ENCODE measurements at regions not wholly inside any gene's neighbourhood (a gene's known extent, or its start where the extent isn't known, plus 50 kb on each side); places are given as distances from the start of the nearest gene placed in this dataset.
"Not testable (repeated sequence)": the region's sequence is repeated elsewhere in the genome, so short reads cannot be mapped to it uniquely, and the experiment has no call there.

- DNase-seq (ENCODE audit: low read depth, low spot score): not testable (repeated sequence)
Measured at GRCh38 chr4:154907345-154908045, 126.4 kb downstream of the RBM46 start.

- DNase-seq (ENCODE audit: low read depth, low spot score): no peak
Measured at GRCh38 chr4:154908168-154908567, 127.1 kb downstream of the RBM46 start.

DNA sequence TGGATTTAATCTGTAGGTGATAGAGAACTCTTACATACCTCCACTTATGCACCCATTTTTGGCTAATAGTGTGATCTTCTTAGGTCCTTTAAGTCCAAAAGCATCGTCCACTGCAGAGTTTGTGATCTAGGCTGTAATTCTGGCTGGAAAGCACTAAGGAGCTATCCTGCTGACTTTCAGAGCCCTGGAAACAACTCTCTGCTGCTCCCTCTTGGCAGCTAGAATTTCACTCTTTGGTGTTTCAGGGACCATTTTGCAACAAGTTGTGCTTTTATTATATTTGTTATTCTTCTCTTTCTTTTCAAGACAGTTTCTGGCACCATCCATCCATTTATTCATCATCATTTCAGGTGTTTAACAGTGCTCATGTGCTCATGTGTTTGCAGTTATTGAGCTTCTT lies 130.0 kb downstream of the RBM46 start:
- no peak for DNase-seq (ENCODE audit: low read depth, low spot score)

- DNase-seq (ENCODE audit: low read depth, low spot score): no peak
Measured at GRCh38 chr4:154911608-154912098, 130.6 kb downstream of the RBM46 start.

DNA sequence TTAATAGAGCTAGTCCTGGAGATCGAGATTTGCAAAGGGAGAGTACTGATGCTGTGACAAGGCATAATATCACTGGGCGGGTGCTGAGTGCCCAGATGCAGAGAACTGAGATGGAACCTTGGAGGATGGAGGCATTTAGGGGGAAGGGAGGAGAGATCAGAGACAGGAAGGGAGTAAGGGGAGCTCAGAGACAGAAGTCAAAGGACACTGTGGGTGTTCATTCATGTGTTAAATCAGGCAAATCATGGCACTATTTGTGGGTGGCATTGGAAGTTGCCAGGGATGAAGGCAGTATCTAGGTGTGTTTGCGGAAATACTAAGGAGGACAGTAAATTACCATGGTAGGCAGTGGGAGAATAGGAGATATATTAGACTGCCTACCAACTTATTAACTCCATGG lies 135.0 kb downstream of the RBM46 start:
- DNase-seq (ENCODE audit: low read depth, low spot score): peak; percentile 61

- no peak for DNase-seq (ENCODE audit: low read depth, low spot score)
Measured at GRCh38 chr4:154927126-154927680, 146.1 kb downstream of the RBM46 start.

- DNase-seq (ENCODE audit: low read depth, low spot score): no peak
Measured at GRCh38 chr4:154928640-154929257, 147.7 kb downstream of the RBM46 start.

DNA sequence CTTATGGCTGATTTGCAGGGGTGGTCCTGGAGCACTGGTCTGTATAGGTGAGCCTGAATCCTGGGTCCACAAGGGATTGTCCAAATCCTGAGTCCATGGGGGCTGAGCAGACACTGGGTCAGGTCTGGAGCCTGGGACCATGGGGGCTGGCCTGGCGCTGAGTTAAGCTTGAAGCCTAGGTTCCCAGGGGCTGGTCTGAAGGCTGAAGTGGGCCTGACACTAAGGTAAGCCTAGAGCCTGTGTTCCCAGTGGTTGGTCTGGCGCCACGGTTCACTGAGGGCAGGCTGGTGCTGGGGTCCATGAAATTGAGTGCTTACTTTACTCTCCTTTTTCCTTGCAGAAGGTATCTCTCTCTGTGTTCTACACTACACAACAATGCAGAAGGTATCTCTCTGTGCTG lies 155.8 kb downstream of the RBM46 start:
- no peak for DNase-seq (ENCODE audit: low read depth, low spot score)

- DNase-seq (ENCODE audit: low read depth, low spot score): no peak
Measured at GRCh38 chr4:154939851-154940250, 158.8 kb downstream of the RBM46 start.

- no peak for DNase-seq (ENCODE audit: low read depth, low spot score)
Measured at GRCh38 chr4:154942176-154942575, 161.1 kb downstream of the RBM46 start.

DNA sequence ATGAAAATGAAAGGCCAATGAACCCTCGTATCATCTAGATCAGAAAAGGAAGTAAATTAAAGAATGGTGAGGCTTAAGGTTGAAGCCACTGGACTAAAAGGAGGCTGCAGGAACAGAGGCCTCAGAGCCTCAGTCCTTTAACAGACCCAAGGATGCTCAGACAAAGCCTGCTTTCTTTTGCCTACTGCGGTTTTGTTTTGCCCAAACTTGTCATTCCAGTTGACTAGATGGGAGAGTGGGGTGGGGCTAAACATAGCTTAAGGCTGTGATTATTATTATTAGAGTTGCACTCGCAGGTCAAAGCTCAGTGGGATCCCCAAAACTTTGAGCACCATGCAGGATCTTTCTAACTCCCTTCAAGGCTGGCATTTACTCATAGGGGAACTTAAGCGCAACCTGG lies 163.9 kb downstream of the RBM46 start:
- DNase-seq (ENCODE audit: low read depth, low spot score): no peak

GRCh38 chr4:154946113-154946512 lies 165.0 kb downstream of the RBM46 start:
- no peak for DNase-seq (ENCODE audit: low read depth, low spot score)

DNA sequence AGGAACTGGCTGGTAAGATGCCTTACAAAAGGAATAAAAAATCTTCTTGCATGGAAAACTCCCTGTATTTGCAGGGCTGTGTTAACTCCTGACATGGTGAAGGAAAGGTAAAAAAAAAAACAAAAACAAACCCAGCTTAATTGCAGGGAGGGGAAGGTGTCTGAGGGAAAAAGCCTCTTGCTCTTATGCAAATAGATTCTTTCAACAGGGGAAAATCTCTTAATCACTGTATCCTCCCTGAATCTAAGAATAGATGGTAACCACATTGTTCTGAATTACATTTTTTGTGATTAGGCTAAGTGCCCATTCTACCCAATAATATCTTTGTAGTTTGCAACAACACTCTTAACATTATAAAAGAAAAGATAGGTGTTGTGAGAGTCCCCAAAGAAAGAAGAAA lies 172.6 kb downstream of the RBM46 start:
- no peak for DNase-seq (ENCODE audit: low read depth, low spot score)

GRCh38 chr4:154954117-154954516 lies 173.0 kb downstream of the RBM46 start:
- no peak for DNase-seq (ENCODE audit: low read depth, low spot score)

- no peak for DNase-seq (ENCODE audit: low read depth, low spot score)
Measured at GRCh38 chr4:154958121-154958520, 177.0 kb downstream of the RBM46 start.

DNA sequence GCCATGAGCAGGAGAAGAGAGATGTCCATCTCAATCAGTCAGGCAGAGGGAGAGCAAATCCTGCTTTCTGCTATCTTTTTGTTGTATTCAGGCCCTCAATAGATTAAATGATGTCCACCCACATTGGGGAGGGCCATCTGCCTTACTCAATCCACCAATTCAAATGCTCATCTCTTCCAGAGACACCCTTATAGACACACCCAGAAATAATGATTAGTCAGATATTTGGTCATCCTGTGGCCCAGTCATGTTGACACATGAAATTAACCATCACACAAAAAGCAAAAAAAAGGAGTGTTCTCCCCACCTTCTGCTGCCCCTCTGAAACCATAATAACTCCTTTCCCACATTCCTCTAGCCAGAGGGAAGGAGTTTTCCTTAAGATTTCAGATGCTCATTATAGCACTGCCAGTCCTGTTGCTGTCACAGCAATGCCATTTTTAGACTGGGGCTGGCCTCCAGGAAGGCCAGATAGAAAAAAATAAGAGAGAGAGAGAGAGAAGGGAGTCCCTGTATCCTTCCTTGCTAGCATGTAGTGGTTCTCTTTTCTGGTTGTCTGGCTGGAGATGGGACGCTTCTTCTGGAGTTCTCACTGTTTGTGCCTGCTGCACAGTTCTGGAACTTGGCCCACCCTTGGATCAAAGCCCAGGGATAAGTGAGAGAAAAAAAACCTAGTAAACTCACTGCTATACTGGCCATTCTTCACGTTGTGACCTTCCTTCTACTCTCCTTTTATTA lies 177.7 kb downstream of the RBM46 start:
- DNase-seq (ENCODE audit: low read depth, low spot score): no peak

- DNase-seq (ENCODE audit: low read depth, low spot score): no peak
Measured at GRCh38 chr4:154959756-154960155, 178.7 kb downstream of the RBM46 start.

- no peak for DNase-seq (ENCODE audit: low read depth, low spot score)
Measured at GRCh38 chr4:154960476-154960875, 179.4 kb downstream of the RBM46 start.

- DNase-seq (ENCODE audit: low read depth, low spot score): no peak
Measured at GRCh38 chr4:154961263-154961662, 180.2 kb downstream of the RBM46 start.

- DNase-seq (ENCODE audit: low read depth, low spot score): no peak
Measured at GRCh38 chr4:154973244-154974035, 192.4 kb downstream of the RBM46 start.

GRCh38 chr4:154977228-154977627 lies 196.2 kb downstream of the RBM46 start:
- DNase-seq (ENCODE audit: low read depth, low spot score): no peak

All from iPS DF 19.7 (cell line).